GM23248 (cell line): ENCODE measurements at regions not wholly inside any gene's neighbourhood (a gene's known extent, or its start where the extent isn't known, plus 50 kb on each side); places are given as distances from the start of the nearest gene placed in this dataset.

ENCODE experiments used
- DNase-seq: peaks from one replicate; pipeline ENCODE4 v3.0.0-alpha.2; 2015
- H2AFZ ChIP-seq: fragments of 200-600 bp; sonication (generic); 2 replicates; pipeline ENCODE4 v1.6.1; 2016; ENCODE audit warnings: antibody characterized with exemption
- H3F3A ChIP-seq: fragments of 200-600 bp; sonication (generic); 2 replicates; pipeline ENCODE4 v1.6.1; 2016; ENCODE audit warnings: mild to moderate bottlenecking, antibody characterized with exemption, mixed run types; ENCODE audit not compliant: insufficient read depth
- H3K27ac ChIP-seq: fragments of 200-600 bp; sonication (generic); 2 replicates; pipeline ENCODE4 v1.5.1; 2016; ENCODE audit warnings: mild to moderate bottlenecking
- H3K27me3 ChIP-seq: fragments of 200-600 bp; sonication (generic); replicated peaks from 2 replicates; pipeline ENCODE4 v1.6.1; 2016; ENCODE audit warnings: mild to moderate bottlenecking; ENCODE audit not compliant: insufficient read depth
- H3K36me3 ChIP-seq: fragments of 200-600 bp; sonication (generic); 2 replicates; pipeline ENCODE4 v1.6.1; 2016; ENCODE audit warnings: low read depth, mild to moderate bottlenecking
- H3K4me1 ChIP-seq: fragments of 200-600 bp; sonication (generic); 2 replicates; pipeline ENCODE4 v1.6.1; 2016; ENCODE audit warnings: mild to moderate bottlenecking; ENCODE audit not compliant: insufficient read depth
- H3K4me2 ChIP-seq: fragments of 200-600 bp; sonication (generic); one replicate; pipeline ENCODE4 v1.6.1; 2016; ENCODE audit warnings: mild to moderate bottlenecking; ENCODE audit not compliant: unreplicated experiment
- H3K4me3 ChIP-seq: fragments of 200-600 bp; sonication (generic); 2 replicates; pipeline ENCODE4 v1.5.1; 2016; ENCODE audit warnings: mild to moderate bottlenecking
- H3K79me2 ChIP-seq: fragments of 200-600 bp; sonication (generic); 2 replicates; pipeline ENCODE4 v1.6.1; 2016; ENCODE audit warnings: mild to moderate bottlenecking; ENCODE audit not compliant: insufficient read depth
- H3K9ac ChIP-seq: fragments of 200-600 bp; sonication (generic); 2 replicates; pipeline ENCODE4 v1.6.1; 2016; ENCODE audit warnings: mild to moderate bottlenecking
- H3K9me2 ChIP-seq: fragments of 200-600 bp; sonication (generic); 2 replicates; pipeline ENCODE4 v1.6.1; 2016; ENCODE audit warnings: mixed run types, mild to moderate bottlenecking, moderate library complexity; ENCODE audit not compliant: insufficient read depth
- H3K9me3 ChIP-seq: fragments of 200-600 bp; sonication (generic); one replicate; pipeline ENCODE4 v1.6.1; 2017; ENCODE audit warnings: low read depth
- H4K20me1 ChIP-seq: fragments of 200-600 bp; sonication (generic); 2 replicates; pipeline ENCODE4 v1.6.0; 2016; ENCODE audit not compliant: insufficient read depth
- EZH2 ChIP-seq: fragments of 200-600 bp; sonication (generic); IDR thresholded peaks from 2 replicates; pipeline ENCODE4 v1.6.1; 2018; ENCODE audit warnings: antibody characterized with exemption, mild to moderate bottlenecking; ENCODE audit not compliant: insufficient read depth, poor library complexity, severe bottlenecking
- EZH2phosphoT487 ChIP-seq: fragments of 200-600 bp; sonication (generic); IDR thresholded peaks from 2 replicates; pipeline ENCODE4 v1.6.1; 2018; ENCODE audit warnings: antibody characterized with exemption, moderate library complexity, mild to moderate bottlenecking, low read depth; ENCODE audit not compliant: insufficient read depth
- WGBS, 2 experiments: methylation state at CpG; one replicate each; pipeline ENCODE4 v1.1.6; 2015 to 2017; ENCODE audit warnings: low lambda C conversion rate in 2 of 2, low coverage in 1 of 2; ENCODE audit errors: missing lambda C conversion rate in 2 of 2; 5-methylcytosine and 5-hydroxymethylcytosine counted together
- in situ Hi-C: fragments of 300-500 bp; cut with MboI; formaldehyde crosslinking; loops from 2 replicates; pipeline ENCODE4 v1.15.0; 2020

- Histone ChIP-seq H3F3A (no peaks in the 10 kb centered on the region), H3K36me3 (no peaks in the 10 kb centered on the region), H3K9me2 (no peaks in the 10 kb centered on the region), H2AFZ (no peak overlapping the region), H3K27ac (no peak overlapping the region), H4K20me1 (no peaks in the 10 kb centered on the region), H3K27me3 (peaks cover 21% of the 10 kb centered on the region), H3K9me3 (no peaks in the 10 kb centered on the region), H3K9ac (no peak overlapping the region), H3K4me1 (no peaks in the 10 kb centered on the region), H3K79me2 (no peaks in the 10 kb centered on the region), H3K4me3 (no peak overlapping the region), H3K4me2 (no peak overlapping the region)
- DNase-seq = peak; percentile 9
- in situ Hi-C loops = no loop called here
- 24 to 32% methylated on average over 3 of the region's 3 CpGs for WGBS, 2 experiments
- TF ChIP-seq EZH2phosphoT487 = no peak
- TF ChIP-seq EZH2 = no peak
Measured at GRCh38 chr5:5063533-5063953, 76.6 kb upstream of the ADAMTS16 start.

DNA sequence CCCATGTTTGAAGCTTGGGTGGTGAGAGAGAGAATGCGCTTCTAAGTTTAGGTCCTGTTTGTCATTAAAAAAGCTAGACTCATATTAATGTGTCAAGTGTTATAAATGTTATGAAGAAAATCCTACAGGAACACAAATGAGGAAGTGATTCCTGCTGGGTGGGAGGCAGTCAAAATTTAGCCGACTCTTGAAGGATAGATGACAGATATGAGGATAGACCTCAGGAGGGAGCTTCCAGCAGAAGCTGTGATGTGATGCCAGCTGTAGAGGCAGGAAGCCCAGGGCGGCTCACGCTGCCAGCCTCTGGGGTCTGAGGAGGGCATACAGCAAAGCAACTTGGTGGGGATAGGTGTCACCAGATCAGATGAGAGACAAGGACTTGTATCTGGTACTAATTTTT, 74.7 kb upstream of the ADAMTS16 start:
- Histone ChIP-seq H3F3A (no peaks in the 10 kb centered on the region), H3K4me3 (no peak overlapping the region), H3K4me1 (no peaks in the 10 kb centered on the region), H3K36me3 (no peaks in the 10 kb centered on the region), H3K27me3 (peaks cover 37% of the 10 kb centered on the region), H3K27ac (no peak overlapping the region), H2AFZ (no peak overlapping the region), H4K20me1 (no peaks in the 10 kb centered on the region), H3K79me2 (no peaks in the 10 kb centered on the region), H3K9ac (no peak overlapping the region), H3K9me3 (no peaks in the 10 kb centered on the region), H3K4me2 (no peak overlapping the region), H3K9me2 (no peaks in the 10 kb centered on the region)
- DNase-seq = no peak
- TF ChIP-seq EZH2phosphoT487 (no peak), EZH2 (no peak)
- WGBS, 2 experiments = 70 to 81% methylated on average over 4 of the region's 4 CpGs
- in situ Hi-C loops = no loop called here

DNA sequence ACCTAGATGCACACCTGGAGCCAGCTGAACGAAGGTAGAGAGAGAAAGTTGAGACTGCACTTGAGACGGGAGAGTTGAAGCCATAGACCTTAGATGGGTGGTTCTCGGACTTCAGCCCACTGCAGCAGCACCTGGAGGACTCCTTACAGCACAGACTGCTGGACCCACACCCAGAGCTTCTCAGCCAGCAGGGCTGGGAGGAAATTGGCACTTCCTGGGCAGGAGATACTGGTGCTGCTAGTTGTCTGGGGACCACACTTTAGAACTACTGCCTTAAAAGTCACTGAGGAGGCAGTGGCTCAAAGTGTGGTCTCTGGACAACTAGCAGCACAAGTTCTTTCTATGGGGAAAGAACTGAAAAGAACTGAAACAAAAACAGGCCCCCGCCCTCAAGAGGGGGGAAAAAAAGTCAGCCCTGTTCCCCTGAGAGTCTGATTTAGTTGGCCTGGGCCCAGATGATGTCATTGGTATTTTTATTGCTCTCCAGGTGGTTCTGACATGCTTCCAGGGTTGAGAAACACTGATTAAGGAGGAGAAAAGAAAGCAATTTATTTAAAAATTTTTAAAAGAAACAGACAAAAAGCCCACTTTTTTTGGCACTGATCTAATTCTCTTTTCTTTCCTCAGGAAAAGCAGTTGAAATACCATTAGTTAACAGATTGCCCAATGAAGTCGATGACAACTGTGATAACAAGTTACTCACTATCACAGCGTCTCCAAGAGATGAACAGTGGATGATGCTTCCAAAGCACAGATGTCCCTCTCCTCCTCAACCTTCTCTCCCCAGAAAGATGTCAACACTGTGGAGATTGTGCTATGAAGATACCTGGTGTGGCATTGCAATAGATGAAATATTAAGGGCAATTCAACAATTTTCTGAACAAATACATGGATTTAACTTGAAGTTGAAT, 73.6 kb upstream of the ADAMTS16 start:
- in situ Hi-C loops = no loop called here
- WGBS, 2 experiments = 10 to 11% methylated on average over 6 of the region's 6 CpGs
- H3K27me3 ChIP-seq = peaks cover 42% of the 10 kb centered on the region
- DNase-seq = peak; percentile 5
- no peak overlapping the region for H3K9ac ChIP-seq
- H3K27ac ChIP-seq = no peak overlapping the region
- no peak overlapping the region for H3K4me3 ChIP-seq
- no peaks in the 10 kb centered on the region for H3K9me2 ChIP-seq
- H3F3A ChIP-seq = no peaks in the 10 kb centered on the region
- no peak overlapping the region for H3K4me2 ChIP-seq
- no peaks in the 10 kb centered on the region for H3K9me3 ChIP-seq
- TF ChIP-seq EZH2phosphoT487 (no peak), EZH2 (no peak)
- H3K4me1 ChIP-seq = no peaks in the 10 kb centered on the region
- no peaks in the 10 kb centered on the region for H3K79me2 ChIP-seq
- H2AFZ ChIP-seq = no peak overlapping the region
- no peaks in the 10 kb centered on the region for H3K36me3 ChIP-seq
- no peaks in the 10 kb centered on the region for H4K20me1 ChIP-seq

GRCh38 chr5:5069851-5070250, 70.3 kb upstream of the ADAMTS16 start:
- no peak for TF ChIP-seq EZH2phosphoT487
- no peak for TF ChIP-seq EZH2
- Histone ChIP-seq H3K27ac (no peak overlapping the region), H3K36me3 (no peaks in the 10 kb centered on the region), H3F3A (no peaks in the 10 kb centered on the region), H2AFZ (no peak overlapping the region), H3K27me3 (peaks cover 40% of the 10 kb centered on the region), H3K79me2 (no peaks in the 10 kb centered on the region), H3K9me2 (no peaks in the 10 kb centered on the region), H4K20me1 (no peaks in the 10 kb centered on the region), H3K4me3 (no peak overlapping the region), H3K9me3 (no peaks in the 10 kb centered on the region), H3K9ac (no peak overlapping the region), H3K4me2 (no peak overlapping the region), H3K4me1 (no peaks in the 10 kb centered on the region)
- in situ Hi-C loops = no loop called here
- no peak for DNase-seq
- 39 to 46% methylated on average over 5 of the region's 5 CpGs for WGBS, 2 experiments
